ENCODE measurements at regions not wholly inside any gene's neighbourhood (a gene's known extent, or its start where the extent isn't known, plus 50 kb on each side); places are given as distances from the start of the nearest gene placed in this dataset.

- no peaks in the 10 kb centered on the region for H3K36me3 ChIP-seq (ENCODE audit: low read depth)
- no peak for DNase-seq
- no peak for ATAC-seq
- H3K9me3 ChIP-seq: no peaks in the 10 kb centered on the region
- no peak for TF ChIP-seq CTCF (IDR thresholded peaks at IDR 0.05)
- H3K4me3 ChIP-seq: no peak overlapping the region
- no peaks in the 10 kb centered on the region for H3K4me1 ChIP-seq (ENCODE audit: low read depth)
- intact Hi-C loops (cut with DNase I, micrococcal nuclease): no loop called here
Measured at GRCh38 chr6:92459606-92460005, 959.8 kb downstream of the EPHA7 start.

GRCh38 chr6:92446052-92446451 lies 973.3 kb downstream of the EPHA7 start:
- DNase-seq: no peak
- no peaks in the 10 kb centered on the region for H3K4me1 ChIP-seq (ENCODE audit: low read depth)
- H3K36me3 ChIP-seq (ENCODE audit: low read depth): no peaks in the 10 kb centered on the region
- TF ChIP-seq CTCF (IDR thresholded peaks at IDR 0.05): no peak
- ATAC-seq: no peak
- no peak overlapping the region for H3K4me3 ChIP-seq
- intact Hi-C loops (cut with DNase I, micrococcal nuclease): no loop called here
- peaks cover 4% of the 10 kb centered on the region for H3K9me3 ChIP-seq

GRCh38 chr6:92433911-92434310 lies 985.4 kb downstream of the EPHA7 start:
- intact Hi-C loops (cut with DNase I, micrococcal nuclease): no loop called here
- Histone ChIP-seq H3K4me3 (no peak overlapping the region), H3K36me3 (ENCODE audit: low read depth) (no peaks in the 10 kb centered on the region), H3K4me1 (ENCODE audit: low read depth) (no peaks in the 10 kb centered on the region), H3K9me3 (no peaks in the 10 kb centered on the region)
- ATAC-seq (no peak), DNase-seq (no peak)
- TF ChIP-seq CTCF (IDR thresholded peaks at IDR 0.05): no peak

GRCh38 chr6:92431502-92431901 lies 987.9 kb downstream of the EPHA7 start:
- Histone ChIP-seq H3K36me3 (ENCODE audit: low read depth) (no peaks in the 10 kb centered on the region), H3K4me1 (ENCODE audit: low read depth) (no peaks in the 10 kb centered on the region), H3K9me3 (no peaks in the 10 kb centered on the region), H3K4me3 (no peak overlapping the region)
- ATAC-seq: no peak
- no peak for TF ChIP-seq CTCF (IDR thresholded peaks at IDR 0.05)
- DNase-seq: no peak
- intact Hi-C loops (cut with DNase I, micrococcal nuclease): no loop called here

GRCh38 chr6:92428448-92428847 lies 990.9 kb downstream of the EPHA7 start:
- ATAC-seq (no peak), DNase-seq (no peak)
- Histone ChIP-seq H3K9me3 (no peaks in the 10 kb centered on the region), H3K36me3 (ENCODE audit: low read depth) (no peaks in the 10 kb centered on the region), H3K4me1 (ENCODE audit: low read depth) (no peaks in the 10 kb centered on the region), H3K4me3 (no peak overlapping the region)
- intact Hi-C loops (cut with DNase I, micrococcal nuclease): no loop called here
- no peak for TF ChIP-seq CTCF (IDR thresholded peaks at IDR 0.05)

- TF ChIP-seq CTCF (IDR thresholded peaks at IDR 0.05): no peak
- H3K4me3 ChIP-seq: no peak overlapping the region
- intact Hi-C loops (cut with DNase I, micrococcal nuclease): no loop called here
Measured at GRCh38 chr6:92427453-92427852, 991.9 kb downstream of the EPHA7 start.

More at GRCh38 chr6:92427453-92427852, 991.9 kb downstream of the EPHA7 start:
- DNase-seq (no peak), ATAC-seq (no peak)
- Histone ChIP-seq H3K36me3 (ENCODE audit: low read depth) (no peaks in the 10 kb centered on the region), H3K4me1 (ENCODE audit: low read depth) (no peaks in the 10 kb centered on the region), H3K9me3 (no peaks in the 10 kb centered on the region)
